ENCODE measurements at regions not wholly inside any gene's neighbourhood (a gene's known extent, or its start where the extent isn't known, plus 50 kb on each side); places are given as distances from the start of the nearest gene placed in this dataset.
A peak's percentile ranks its signal among the peaks of the same experiment; 100 is the strongest.

DNA sequence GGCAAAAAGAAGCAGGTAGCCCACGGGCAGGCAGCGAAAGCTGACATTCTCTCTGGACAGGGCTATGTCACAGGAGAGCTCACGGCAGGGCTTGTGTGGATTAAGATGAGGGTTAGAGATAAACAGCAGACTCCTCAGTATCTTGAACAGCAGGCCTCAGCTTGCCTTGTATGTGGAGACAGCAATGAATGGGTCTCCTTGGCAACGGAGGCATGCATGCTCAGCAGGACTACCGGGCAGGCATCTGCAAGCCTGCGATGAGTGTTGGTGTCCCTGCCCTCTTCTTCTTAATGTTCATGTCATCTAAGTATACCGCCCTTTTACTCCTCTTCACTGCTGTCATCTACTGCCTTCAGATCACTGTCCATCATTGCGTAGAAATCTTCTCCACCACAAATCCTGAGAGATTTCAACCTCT, 81.9 kb upstream of the C1GALT1 start:
- Histone ChIP-seq H3F3A (ENCODE audit: insufficient read depth) (0 out of 2 replicates have a peak, but pooled peaks cover 5% of the 10 kb centered on the region), H3K4me2 (ENCODE audit: unreplicated experiment) (no peak overlapping the region), H3K9ac (no peak overlapping the region), H3K9me3 (ENCODE audit: low read depth) (no peaks in the 10 kb centered on the region), H4K20me1 (ENCODE audit: insufficient read depth) (no peaks in the 10 kb centered on the region), H3K4me3 (no peak overlapping the region), H3K27me3 (replicated peaks; ENCODE audit: insufficient read depth) (no peaks in the 10 kb centered on the region), H3K36me3 (ENCODE audit: low read depth) (no peaks in the 10 kb centered on the region), H2AFZ (no peak overlapping the region), H3K27ac (no peak overlapping the region), H3K4me1 (ENCODE audit: insufficient read depth) (peaks cover 12% of the 10 kb centered on the region), H3K79me2 (ENCODE audit: insufficient read depth) (no peaks in the 10 kb centered on the region), H3K9me2 (ENCODE audit: insufficient read depth) (no peaks in the 10 kb centered on the region)
- TF ChIP-seq EZH2phosphoT487 (IDR thresholded peaks at IDR 0.05; ENCODE audit: insufficient read depth, low read depth) (no peak), EZH2 (IDR thresholded peaks at IDR 0.05; ENCODE audit: insufficient read depth, poor library complexity, severe bottlenecking) (no peak)
- no peak for DNase-seq
- 88 to 92% methylated on average over 8 of the region's 8 CpGs for WGBS, 2 experiments (ENCODE audit: low coverage in 1 of 2, low lambda C conversion rate in 2 of 2, missing lambda C conversion rate in 2 of 2)
- in situ Hi-C loops (cut with MboI): loop anchor here (10.0 to 25.0 kb wide), 2 partner anchors 312 to 454 kb away; no protein-coding TSS in a partner anchor

GRCh38 chr7:7102906-7103305, 79.4 kb upstream of the C1GALT1 start:
- Histone ChIP-seq H3K27me3 (replicated peaks; ENCODE audit: insufficient read depth) (no peaks in the 10 kb centered on the region), H3K4me3 (peak overlapping the region; percentile 17; the same call in 1 of the 2 replicates), H3K9ac (no peak overlapping the region), H3K27ac (no peak overlapping the region), H3K4me1 (ENCODE audit: insufficient read depth) (peaks cover 12% of the 10 kb centered on the region), H3K9me2 (ENCODE audit: insufficient read depth) (no peaks in the 10 kb centered on the region), H2AFZ (peak overlapping the region; percentile 55), H3F3A (ENCODE audit: insufficient read depth) (0 out of 2 replicates have a peak, but pooled peaks cover 5% of the 10 kb centered on the region), H3K9me3 (ENCODE audit: low read depth) (no peaks in the 10 kb centered on the region), H3K4me2 (ENCODE audit: unreplicated experiment) (peak overlapping the region; percentile 52), H4K20me1 (ENCODE audit: insufficient read depth) (no peaks in the 10 kb centered on the region), H3K79me2 (ENCODE audit: insufficient read depth) (no peaks in the 10 kb centered on the region), H3K36me3 (ENCODE audit: low read depth) (no peaks in the 10 kb centered on the region)
- DNase-seq: no peak
- no peak for TF ChIP-seq EZH2 (IDR thresholded peaks at IDR 0.05; ENCODE audit: insufficient read depth, poor library complexity, severe bottlenecking)
- TF ChIP-seq EZH2phosphoT487 (IDR thresholded peaks at IDR 0.05; ENCODE audit: insufficient read depth, low read depth): no peak
- 61 to 64% methylated on average over 12 of the region's 12 CpGs for WGBS, 2 experiments (ENCODE audit: low coverage in 1 of 2, low lambda C conversion rate in 2 of 2, missing lambda C conversion rate in 2 of 2)
- in situ Hi-C loops (cut with MboI): loop anchor here (10.0 to 25.0 kb wide), 2 partner anchors 309 to 452 kb away; no protein-coding TSS in a partner anchor

DNA sequence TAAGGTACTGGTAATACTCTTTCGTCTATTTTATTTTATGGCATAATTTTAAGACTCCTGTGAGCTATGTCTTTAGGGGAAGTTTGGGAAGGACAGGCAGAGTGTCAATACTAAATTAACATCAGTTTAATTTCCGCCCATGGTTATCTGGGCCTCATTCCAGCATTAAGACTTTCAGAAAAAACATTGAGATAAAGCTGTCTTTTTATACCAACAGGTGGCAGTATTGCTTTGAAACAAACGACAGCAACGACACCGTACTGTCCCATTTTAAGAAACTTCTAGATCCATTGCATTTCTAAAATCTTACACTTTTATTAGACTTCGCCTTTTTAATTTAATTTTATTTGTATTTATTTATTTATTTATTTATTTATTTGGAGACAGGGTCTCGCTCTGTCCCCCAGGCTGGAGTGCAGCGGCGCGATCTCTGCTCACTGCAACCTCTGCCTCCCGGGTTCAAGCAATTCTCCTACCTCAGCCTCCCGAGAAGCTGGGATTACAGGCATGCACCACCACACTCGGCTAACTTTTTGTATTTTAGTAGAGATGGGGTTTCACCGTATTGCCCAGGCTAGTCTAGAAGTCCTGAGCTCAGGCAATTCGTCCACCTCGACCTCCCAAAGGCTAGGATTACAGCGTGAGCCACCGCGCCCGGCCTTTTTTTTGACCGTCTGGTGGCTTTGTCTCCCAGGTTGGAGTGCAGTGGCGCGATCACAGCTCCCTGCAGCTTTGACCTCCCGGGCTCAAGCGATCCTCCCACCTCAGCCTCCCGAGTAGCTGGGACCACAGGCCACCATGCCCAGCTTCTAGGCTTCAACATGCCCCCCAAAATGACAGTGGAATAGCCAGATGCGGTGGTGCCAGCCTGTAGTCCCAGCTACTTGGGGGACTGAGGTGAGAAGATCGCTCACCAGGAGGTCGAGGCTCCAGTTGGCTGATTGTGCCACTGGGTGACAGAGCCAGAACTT, 78.7 kb upstream of the C1GALT1 start:
- Histone ChIP-seq H3K79me2 (ENCODE audit: insufficient read depth) (no peaks in the 10 kb centered on the region), H4K20me1 (ENCODE audit: insufficient read depth) (no peaks in the 10 kb centered on the region), H3K27me3 (replicated peaks; ENCODE audit: insufficient read depth) (no peaks in the 10 kb centered on the region), H3K9ac (no peak overlapping the region), H3K4me1 (ENCODE audit: insufficient read depth) (peaks cover 12% of the 10 kb centered on the region), H3K36me3 (ENCODE audit: low read depth) (no peaks in the 10 kb centered on the region), H3K9me3 (ENCODE audit: low read depth) (peaks cover under 1% of the 10 kb centered on the region), H3K4me3 (peak overlapping the region; percentile 17; the same call in 1 of the 2 replicates), H3K9me2 (ENCODE audit: insufficient read depth) (no peaks in the 10 kb centered on the region), H3K4me2 (ENCODE audit: unreplicated experiment) (peak overlapping the region; percentile 52), H2AFZ (peak overlapping the region; percentile 55), H3K27ac (no peak overlapping the region), H3F3A (ENCODE audit: insufficient read depth) (0 out of 2 replicates have a peak, but pooled peaks cover 5% of the 10 kb centered on the region)
- no peak for TF ChIP-seq EZH2phosphoT487 (IDR thresholded peaks at IDR 0.05; ENCODE audit: insufficient read depth, low read depth)
- TF ChIP-seq EZH2 (IDR thresholded peaks at IDR 0.05; ENCODE audit: insufficient read depth, poor library complexity, severe bottlenecking): no peak
- in situ Hi-C loops (cut with MboI): loop anchor here (10.0 to 25.0 kb wide), 2 partner anchors 309 to 451 kb away; no protein-coding TSS in a partner anchor
- WGBS, 2 experiments (ENCODE audit: low coverage in 1 of 2, low lambda C conversion rate in 2 of 2, missing lambda C conversion rate in 2 of 2): 72 to 73% methylated on average over 26 to 29 of the region's 29 CpGs
- DNase-seq: peak; percentile 78

GRCh38 chr7:7104314-7104698, 78.0 kb upstream of the C1GALT1 start:
- no peak for TF ChIP-seq EZH2phosphoT487 (IDR thresholded peaks at IDR 0.05; ENCODE audit: insufficient read depth, low read depth)
- no peak for TF ChIP-seq EZH2 (IDR thresholded peaks at IDR 0.05; ENCODE audit: insufficient read depth, poor library complexity, severe bottlenecking)
- Histone ChIP-seq H4K20me1 (ENCODE audit: insufficient read depth) (no peaks in the 10 kb centered on the region), H3F3A (ENCODE audit: insufficient read depth) (0 out of 2 replicates have a peak, but pooled peaks cover 5% of the 10 kb centered on the region), H3K79me2 (ENCODE audit: insufficient read depth) (no peaks in the 10 kb centered on the region), H3K36me3 (ENCODE audit: low read depth) (no peaks in the 10 kb centered on the region), H3K9ac (no peak overlapping the region), H3K4me1 (ENCODE audit: insufficient read depth) (peaks cover 9% of the 10 kb centered on the region), H2AFZ (0 out of 2 replicates have a peak overlapping the region, but pooled peaks have one; percentile 27), H3K4me2 (ENCODE audit: unreplicated experiment) (no peak overlapping the region), H3K27me3 (replicated peaks; ENCODE audit: insufficient read depth) (no peaks in the 10 kb centered on the region), H3K4me3 (no peak overlapping the region), H3K9me3 (ENCODE audit: low read depth) (peaks cover 4% of the 10 kb centered on the region), H3K27ac (no peak overlapping the region), H3K9me2 (ENCODE audit: insufficient read depth) (no peaks in the 10 kb centered on the region)
- in situ Hi-C loops (cut with MboI): loop anchor here (10.0 to 25.0 kb wide), 2 partner anchors 308 to 450 kb away; no protein-coding TSS in a partner anchor
- DNase-seq: no peak
- WGBS, 2 experiments (ENCODE audit: low coverage in 1 of 2, low lambda C conversion rate in 2 of 2, missing lambda C conversion rate in 2 of 2): 74 to 77% methylated on average over 7 of the region's 7 CpGs

Data from GM23248 (cell line).